ENCODE measurements at regions not wholly inside any gene's neighbourhood (a gene's known extent, or its start where the extent isn't known, plus 50 kb on each side); places are given as distances from the start of the nearest gene placed in this dataset.
A peak's percentile ranks its signal among the peaks of the same experiment; 100 is the strongest.

- Histone ChIP-seq H3K9me3 (ENCODE audit: control insufficient read depth, low read length) (no peaks in the 10 kb centered on the region), H3K4me3 (ENCODE audit: low read length) (no peak overlapping the region), H3K4me1 (ENCODE audit: control insufficient read depth, insufficient read depth, low read length) (no peaks in the 10 kb centered on the region), H3K9ac (ENCODE audit: extremely low read depth, low read length, poor library complexity, severe bottlenecking) (no peak overlapping the region), H3K27ac (ENCODE audit: low read depth, low read length) (no peak overlapping the region), H3K27me3 (ENCODE audit: control insufficient read depth, insufficient read depth, low read length, poor library complexity, severe bottlenecking) (no peaks in the 10 kb centered on the region), H3K36me3 (ENCODE audit: control insufficient read depth, insufficient read depth, low read length) (no peaks in the 10 kb centered on the region)
- DNase-seq = no peak
- TF ChIP-seq CTCF (conservative IDR thresholded peaks at IDR 0.05) = no peak
- Mint-ChIP-seq H3K9me3 (no peaks in the 10 kb centered on the region), H3K36me3 (ENCODE audit: low read depth) (no peaks in the 10 kb centered on the region), H3K4me1 (peaks cover 7% of the 10 kb centered on the region), H3K4me3 (no peak overlapping the region), H3K27me3 (ENCODE audit: insufficient read depth) (peaks cover 5% of the 10 kb centered on the region), H3K27ac (no peak overlapping the region)
- WGBS, 2 experiments (ENCODE audit: insufficient coverage in 1 of 2, insufficient read length in 1 of 2) = 90 to 100% methylated on average over 3 to 4 of the region's 4 CpGs
These were observed 143.8 kb downstream of the GMNC start for GRCh38 chr3:190718671-190719070.

DNA sequence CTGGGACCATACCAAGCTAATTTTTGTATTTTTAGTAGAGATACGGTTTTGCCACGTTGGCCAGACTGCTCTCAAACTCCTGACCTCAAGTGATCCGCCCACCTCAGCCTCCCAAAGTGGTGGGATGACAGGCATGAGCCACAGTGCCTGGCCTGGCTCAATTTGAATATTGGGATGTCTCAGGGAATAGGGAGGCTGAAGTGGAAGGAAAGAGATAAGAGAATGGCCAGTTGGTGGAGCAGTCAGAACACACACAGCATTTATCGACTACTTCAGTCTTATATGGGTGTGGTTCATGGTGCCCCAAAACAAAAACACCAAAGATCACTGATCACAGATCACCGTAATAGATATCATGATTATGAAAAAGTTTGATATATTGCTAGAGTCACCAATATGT is 144.4 kb downstream of the GMNC start:
- no peak for TF ChIP-seq CTCF (conservative IDR thresholded peaks at IDR 0.05)

DNA sequence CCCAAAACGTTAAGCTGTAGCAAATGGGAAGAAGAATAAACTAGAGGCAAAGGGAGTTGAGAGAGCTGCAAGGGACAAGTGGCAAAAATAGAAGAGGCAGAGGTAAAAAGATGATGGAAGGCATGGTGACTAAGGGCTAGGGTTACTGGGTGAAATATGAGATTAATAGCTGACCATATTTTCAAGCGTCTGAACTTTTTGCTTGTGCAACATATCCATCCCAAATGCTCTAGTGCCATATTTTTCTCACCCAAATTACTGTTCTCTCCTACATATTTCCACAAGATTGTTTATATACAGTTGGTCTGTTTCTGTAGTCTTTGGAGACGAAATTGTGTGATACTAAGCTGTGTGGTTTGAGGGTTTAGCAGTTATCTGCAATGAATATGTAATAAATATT is 145.5 kb downstream of the GMNC start:
- H3K9ac ChIP-seq (ENCODE audit: extremely low read depth, low read length, poor library complexity, severe bottlenecking) = no peak overlapping the region
- no peaks in the 10 kb centered on the region for H3K9me3 ChIP-seq (ENCODE audit: control insufficient read depth, low read length)
- H3K4me3 ChIP-seq (ENCODE audit: low read length) = no peak overlapping the region
- WGBS, 2 experiments (ENCODE audit: insufficient coverage in 1 of 2, insufficient read length in 1 of 2) = 85% methylated on average over 3 of the region's 3 CpGs; no CpG with 5 or more reads in 1 of the 2 experiments
- H3K36me3 Mint-ChIP-seq (ENCODE audit: low read depth) = no peaks in the 10 kb centered on the region
- H3K36me3 ChIP-seq (ENCODE audit: control insufficient read depth, insufficient read depth, low read length) = no peaks in the 10 kb centered on the region
- DNase-seq = no peak
- H3K9me3 Mint-ChIP-seq = no peaks in the 10 kb centered on the region
- H3K27me3 ChIP-seq (ENCODE audit: control insufficient read depth, insufficient read depth, low read length, poor library complexity, severe bottlenecking) = no peaks in the 10 kb centered on the region
- no peak overlapping the region for H3K27ac Mint-ChIP-seq
- no peak overlapping the region for H3K27ac ChIP-seq (ENCODE audit: low read depth, low read length)
- TF ChIP-seq CTCF (conservative IDR thresholded peaks at IDR 0.05) = no peak
- peaks cover 5% of the 10 kb centered on the region for H3K27me3 Mint-ChIP-seq (ENCODE audit: insufficient read depth)
- H3K4me1 ChIP-seq (ENCODE audit: control insufficient read depth, insufficient read depth, low read length) = no peaks in the 10 kb centered on the region
- H3K4me1 Mint-ChIP-seq = peaks cover 21% of the 10 kb centered on the region
- no peak overlapping the region for H3K4me3 Mint-ChIP-seq

More for the DNA sequence above, 144.4 kb downstream of the GMNC start:
- Histone ChIP-seq H3K9ac (ENCODE audit: extremely low read depth, low read length, poor library complexity, severe bottlenecking) (no peak overlapping the region), H3K27ac (ENCODE audit: low read depth, low read length) (no peak overlapping the region), H3K9me3 (ENCODE audit: control insufficient read depth, low read length) (no peaks in the 10 kb centered on the region), H3K27me3 (ENCODE audit: control insufficient read depth, insufficient read depth, low read length, poor library complexity, severe bottlenecking) (no peaks in the 10 kb centered on the region), H3K36me3 (ENCODE audit: control insufficient read depth, insufficient read depth, low read length) (no peaks in the 10 kb centered on the region), H3K4me3 (ENCODE audit: low read length) (no peak overlapping the region), H3K4me1 (ENCODE audit: control insufficient read depth, insufficient read depth, low read length) (no peaks in the 10 kb centered on the region)
- no peaks in the 10 kb centered on the region for H3K9me3 Mint-ChIP-seq
- no peak overlapping the region for H3K4me3 Mint-ChIP-seq
- peaks cover 12% of the 10 kb centered on the region for H3K4me1 Mint-ChIP-seq
- peaks cover 5% of the 10 kb centered on the region for H3K27me3 Mint-ChIP-seq (ENCODE audit: insufficient read depth)
- no peak overlapping the region for H3K27ac Mint-ChIP-seq
- H3K36me3 Mint-ChIP-seq (ENCODE audit: low read depth) = no peaks in the 10 kb centered on the region
- peak; percentile 53 for DNase-seq
- 68 to 81% methylated on average over 4 to 5 of the region's 5 CpGs for WGBS, 2 experiments (ENCODE audit: insufficient coverage in 1 of 2, insufficient read length in 1 of 2)
